ENCODE measurements at regions not wholly inside any gene's neighbourhood (a gene's known extent, or its start where the extent isn't known, plus 50 kb on each side); places are given as distances from the start of the nearest gene placed in this dataset.
"Not testable (repeated sequence)": the region's sequence is repeated elsewhere in the genome, so short reads cannot be mapped to it uniquely, and the experiment has no call there.

- no peak for DNase-seq
These were observed 534.3 kb downstream of the KCNA4 start for GRCh38 chr11:29482510-29482909.

- DNase-seq = no peak
These were observed 535.1 kb downstream of the KCNA4 start for GRCh38 chr11:29481738-29482137.

- no peak for DNase-seq
These were observed 535.8 kb downstream of the KCNA4 start for GRCh38 chr11:29480981-29481380.

- no peak for DNase-seq
These were observed 558.6 kb downstream of the KCNA4 start for GRCh38 chr11:29458252-29458651.

- DNase-seq = no peak
These were observed 564.7 kb downstream of the KCNA4 start for GRCh38 chr11:29452146-29452545.

- DNase-seq = no peak
These were observed 567.4 kb downstream of the KCNA4 start for GRCh38 chr11:29449281-29450074.

- DNase-seq = no peak
These were observed 568.5 kb downstream of the KCNA4 start for GRCh38 chr11:29448246-29448877.

GRCh38 chr11:29447821-29448220, 569.0 kb downstream of the KCNA4 start:
- no peak for DNase-seq

- no peak for DNase-seq
These were observed 570.7 kb downstream of the KCNA4 start for GRCh38 chr11:29446132-29446531.

GRCh38 chr11:29445191-29445590, 571.6 kb downstream of the KCNA4 start:
- DNase-seq = not testable (repeated sequence)

- no peak for DNase-seq
These were observed 578.0 kb downstream of the KCNA4 start for GRCh38 chr11:29438815-29439214.

GRCh38 chr11:29435421-29435820, 581.4 kb downstream of the KCNA4 start:
- no peak for DNase-seq

- DNase-seq = no peak
These were observed 584.0 kb downstream of the KCNA4 start for GRCh38 chr11:29432719-29433325.

GRCh38 chr11:29405305-29405704, 611.5 kb downstream of the KCNA4 start:
- DNase-seq = no peak

- DNase-seq = no peak
These were observed 621.2 kb downstream of the KCNA4 start for GRCh38 chr11:29395555-29396072.

- DNase-seq = no peak
These were observed 627.0 kb downstream of the KCNA4 start for GRCh38 chr11:29389793-29390192.

- no peak for DNase-seq
These were observed 643.1 kb downstream of the KCNA4 start for GRCh38 chr11:29373725-29374124.

- no peak for DNase-seq
These were observed 648.7 kb downstream of the KCNA4 start for GRCh38 chr11:29368126-29368525.

- DNase-seq = no peak
These were observed 652.8 kb downstream of the KCNA4 start for GRCh38 chr11:29364006-29364405.

- no peak for DNase-seq
These were observed 655.5 kb downstream of the KCNA4 start for GRCh38 chr11:29361369-29361768.

- no peak for DNase-seq
These were observed 663.0 kb downstream of the KCNA4 start for GRCh38 chr11:29353833-29354232.

GRCh38 chr11:29352273-29352795, 664.5 kb downstream of the KCNA4 start:
- no peak for DNase-seq

- DNase-seq = no peak
These were observed 665.4 kb downstream of the KCNA4 start for GRCh38 chr11:29351301-29351873.

All from DMS 273 treated with DMSO at 0.1 percent for 48 hours (cell line).